Vagina (tissue), 2 donors: ENCODE measurements at regions not wholly inside any gene's neighbourhood (a gene's known extent, or its start where the extent isn't known, plus 50 kb on each side); places are given as distances from the start of the nearest gene placed in this dataset.
A peak's percentile ranks its signal among the peaks of the same experiment; 100 is the strongest.

Source experiments
- DNase-seq, 2 donors: peaks; one replicate each; pipeline ENCODE4 v3.0.0-alpha.2; 2017; ENCODE audit errors: extremely low spot score in 2 of 2
- H3K27ac ChIP-seq: fragments of 200-600 bp; sonication (generic); one replicate; pipeline ENCODE4 v1.5.1; 2019
- H3K27me3 ChIP-seq: fragments of 200-600 bp; sonication (generic); one replicate; pipeline ENCODE4 v1.5.1; 2019
- H3K36me3 ChIP-seq, 2 donors: fragments of 200-600 bp; sonication (generic); one replicate each; pipeline ENCODE4 v1.5.1; 2017 to 2019
- H3K4me1 ChIP-seq: fragments of 200-600 bp; sonication (generic); one replicate; pipeline ENCODE4 v1.5.1; 2019
- H3K4me3 ChIP-seq, 2 donors: fragments of 200-600 bp; sonication (generic); 1 replicate in 1 of 2; 2 replicates in 1 of 2; pipeline ENCODE4 v1.5.1; 2016 to 2019
- H3K9me3 ChIP-seq: fragments of 200-600 bp; sonication (generic); one replicate; pipeline ENCODE4 v1.5.1; 2019
- CTCF ChIP-seq, 3 experiments: fragments of 450-650 bp in 2 of 3; fragments of 200-600 bp in 1 of 3; sonication (generic) in 1 of 3; IDR thresholded peaks; one replicate each; pipeline ENCODE4 v1.5.1; 2017 to 2019; ENCODE audit warnings: antibody characterized with exemption in 3 of 3, mild to moderate bottlenecking in 2 of 3, moderate library complexity in 2 of 3
- POLR2A ChIP-seq, 2 donors: fragments of 450-650 bp; IDR thresholded peaks; one replicate each; pipeline ENCODE4 v1.6.1; 2017; ENCODE audit warnings: antibody characterized with exemption in 2 of 2, mild to moderate bottlenecking in 2 of 2, moderate library complexity in 2 of 2
- POLR2AphosphoS5 ChIP-seq, 2 donors: sonication (generic); formaldehyde crosslinking; IDR thresholded peaks; one replicate each; pipeline ENCODE4 v1.9.0; 2017; ENCODE audit warnings: antibody characterized with exemption in 2 of 2, mild to moderate bottlenecking in 2 of 2, low read depth in 1 of 2; ENCODE audit not compliant: insufficient read depth in 1 of 2
- intact Hi-C: fragments of 100-400 bp; cut with DNase I; formaldehyde crosslinking; loops from one replicate; pipeline ENCODE4 v1.15.1; 2023

- Histone ChIP-seq H3K4me3 (no peak overlapping the region), H3K36me3 (no peaks in the 10 kb centered on the region), H3K27me3 (no peaks in the 10 kb centered on the region), H3K27ac (no peak overlapping the region), H3K9me3 (no peaks in the 10 kb centered on the region), H3K4me1 (no peaks in the 10 kb centered on the region)
- intact Hi-C loops, result no loop called here
- peak in 1 of 2 donors; percentile 67 for DNase-seq
- TF ChIP-seq POLR2AphosphoS5 (IDR thresholded peaks at IDR 0.05; ENCODE audit: insufficient read depth in 1 of 2, low read depth in 1 of 2), result no peak
- no peak for TF ChIP-seq POLR2A (IDR thresholded peaks at IDR 0.05)
- no peak for TF ChIP-seq CTCF (IDR thresholded peaks at IDR 0.05)
Observed at GRCh38 chr5:6279607-6280006, 98.7 kb downstream of the MED10 start.

- Histone ChIP-seq H3K9me3 (no peaks in the 10 kb centered on the region), H3K27ac (no peak overlapping the region), H3K36me3 (no peaks in the 10 kb centered on the region), H3K4me3 (no peak overlapping the region), H3K4me1 (no peaks in the 10 kb centered on the region), H3K27me3 (no peaks in the 10 kb centered on the region)
- no peak for TF ChIP-seq CTCF (IDR thresholded peaks at IDR 0.05)
- no peak for TF ChIP-seq POLR2A (IDR thresholded peaks at IDR 0.05)
- TF ChIP-seq POLR2AphosphoS5 (IDR thresholded peaks at IDR 0.05; ENCODE audit: insufficient read depth in 1 of 2, low read depth in 1 of 2), result no peak
- no peak for DNase-seq
- intact Hi-C loops, result no loop called here
Observed at GRCh38 chr5:6274846-6275543, 103.4 kb downstream of the MED10 start.

- intact Hi-C loops, result no loop called here
- Histone ChIP-seq H3K4me1 (no peaks in the 10 kb centered on the region), H3K27ac (no peak overlapping the region), H3K27me3 (no peaks in the 10 kb centered on the region), H3K9me3 (no peaks in the 10 kb centered on the region), H3K36me3 (no peaks in the 10 kb centered on the region), H3K4me3 (no peak overlapping the region)
- DNase-seq, result no peak
- TF ChIP-seq CTCF (IDR thresholded peaks at IDR 0.05) (no peak), POLR2A (IDR thresholded peaks at IDR 0.05) (no peak), POLR2AphosphoS5 (IDR thresholded peaks at IDR 0.05; ENCODE audit: insufficient read depth in 1 of 2, low read depth in 1 of 2) (no peak)
Observed at GRCh38 chr5:6273749-6274148, 104.6 kb downstream of the MED10 start.

- H3K27me3 ChIP-seq, result no peaks in the 10 kb centered on the region
- TF ChIP-seq POLR2AphosphoS5 (IDR thresholded peaks at IDR 0.05; ENCODE audit: insufficient read depth in 1 of 2, low read depth in 1 of 2) (no peak), POLR2A (IDR thresholded peaks at IDR 0.05) (no peak), CTCF (IDR thresholded peaks at IDR 0.05) (no peak)
- DNase-seq, result no peak
- no peaks in the 10 kb centered on the region for H3K9me3 ChIP-seq
- H3K4me3 ChIP-seq, result no peak overlapping the region
- H3K27ac ChIP-seq, result no peak overlapping the region
- no peaks in the 10 kb centered on the region for H3K4me1 ChIP-seq
- no peaks in the 10 kb centered on the region for H3K36me3 ChIP-seq
- intact Hi-C loops, result no loop called here
Observed at GRCh38 chr5:6273090-6273735, 105.1 kb downstream of the MED10 start.

- Histone ChIP-seq H3K27ac (no peak overlapping the region), H3K27me3 (no peaks in the 10 kb centered on the region), H3K9me3 (no peaks in the 10 kb centered on the region), H3K4me1 (no peaks in the 10 kb centered on the region), H3K4me3 (no peak overlapping the region), H3K36me3 (no peaks in the 10 kb centered on the region)
- TF ChIP-seq CTCF (IDR thresholded peaks at IDR 0.05) (no peak), POLR2AphosphoS5 (IDR thresholded peaks at IDR 0.05; ENCODE audit: insufficient read depth in 1 of 2, low read depth in 1 of 2) (no peak), POLR2A (IDR thresholded peaks at IDR 0.05) (no peak)
- intact Hi-C loops, result no loop called here
- DNase-seq, result no peak
Observed at GRCh38 chr5:6269925-6270324, 108.4 kb downstream of the MED10 start.
